ENCODE measurements at regions not wholly inside any gene's neighbourhood (a gene's known extent, or its start where the extent isn't known, plus 50 kb on each side); places are given as distances from the start of the nearest gene placed in this dataset.
"Not testable (repeated sequence)": the region's sequence is repeated elsewhere in the genome, so short reads cannot be mapped to it uniquely, and the experiment has no call there.

DNA sequence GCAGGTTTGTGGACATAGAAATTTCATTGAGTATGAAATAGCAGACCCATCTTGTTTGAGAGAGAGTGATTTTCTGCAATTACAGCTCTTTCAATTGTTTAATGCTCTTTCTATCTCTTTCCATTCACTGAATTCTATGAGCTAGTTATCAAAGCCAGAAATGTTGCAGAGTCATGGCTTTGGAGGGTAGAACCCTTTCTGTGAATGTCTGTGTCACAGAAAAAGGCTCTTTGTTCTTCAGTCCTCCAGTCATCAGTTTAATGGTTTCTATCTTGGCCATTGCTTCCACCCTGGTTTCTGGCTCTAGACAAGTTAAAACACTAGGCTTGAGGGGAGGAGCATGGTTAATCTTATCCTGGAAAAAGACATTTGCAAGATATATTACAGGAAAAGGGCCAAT lies 655.0 kb downstream of the STK39 start:
- DNase-seq (ENCODE audit: low read depth, low spot score), result no peak

GRCh38 chr2:167582619-167583018 lies 664.8 kb downstream of the STK39 start:
- no peak for DNase-seq (ENCODE audit: low read depth, low spot score)

GRCh38 chr2:167581961-167582574 lies 665.3 kb downstream of the STK39 start:
- DNase-seq (ENCODE audit: low read depth, low spot score), result no peak

GRCh38 chr2:167579826-167580225 lies 667.6 kb downstream of the STK39 start:
- DNase-seq (ENCODE audit: low read depth, low spot score), result no peak

DNA sequence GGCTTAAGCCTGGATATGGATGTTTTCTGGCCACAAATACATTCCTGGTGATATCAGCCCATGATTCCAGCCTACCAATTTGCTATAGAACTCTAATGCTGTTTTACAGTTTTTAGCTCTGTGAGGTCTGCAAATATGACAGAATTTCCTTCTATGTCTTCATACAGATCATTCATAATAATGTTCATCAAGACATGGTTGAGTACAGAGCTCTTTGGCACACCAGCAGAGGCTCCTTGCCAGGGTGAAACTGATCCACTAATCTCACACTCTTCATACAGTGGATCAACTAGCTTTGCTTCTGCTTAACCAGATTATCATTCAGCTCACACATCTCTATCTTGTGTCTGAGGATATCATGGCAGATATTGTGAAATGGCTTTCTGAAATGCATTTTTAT lies 672.1 kb downstream of the STK39 start:
- DNase-seq (ENCODE audit: low read depth, low spot score), result no peak

DNA sequence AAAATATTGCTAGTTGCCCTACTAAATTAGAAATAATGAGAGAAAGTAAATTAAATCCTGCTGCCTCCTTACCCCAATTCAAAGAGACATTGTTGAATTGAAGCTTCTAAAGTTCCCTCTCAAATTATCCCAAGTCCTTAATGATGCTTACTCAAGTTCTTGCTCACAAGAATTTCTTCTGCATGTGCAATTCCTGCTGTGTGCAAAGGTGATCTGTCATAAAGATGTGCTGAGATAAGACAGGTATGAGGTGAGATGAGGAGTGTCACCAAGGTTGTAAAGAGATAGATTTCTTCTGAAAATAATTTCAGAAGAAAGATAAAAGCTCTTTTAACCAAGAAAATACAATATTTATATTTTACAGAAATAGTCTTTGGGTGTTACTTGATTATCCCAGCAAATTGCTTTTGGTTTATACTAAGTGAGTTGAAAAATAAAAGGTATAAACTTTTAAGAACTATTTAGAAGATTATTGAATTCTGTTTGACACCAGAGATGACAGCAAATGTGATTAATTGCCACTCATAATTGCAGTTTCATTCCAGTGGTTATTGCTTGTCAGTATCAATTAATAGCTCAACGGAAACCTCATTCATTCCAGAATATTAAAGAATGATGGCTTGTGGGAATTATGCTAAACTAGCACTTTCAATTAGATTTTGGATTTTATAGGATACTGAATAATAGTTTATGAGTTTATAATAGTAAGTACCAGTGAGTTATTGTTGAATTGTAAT lies 674.3 kb downstream of the STK39 start:
- DNase-seq (ENCODE audit: low read depth, low spot score), result no peak

GRCh38 chr2:167570370-167570769 lies 677.0 kb downstream of the STK39 start:
- DNase-seq (ENCODE audit: low read depth, low spot score), result no peak

GRCh38 chr2:167563885-167564619 lies 675.8 kb downstream of the XIRP2 start:
- DNase-seq (ENCODE audit: low read depth, low spot score), result not testable (repeated sequence)

GRCh38 chr2:167558272-167558991 lies 670.2 kb downstream of the XIRP2 start:
- not testable (repeated sequence) for DNase-seq (ENCODE audit: low read depth, low spot score)

DNA sequence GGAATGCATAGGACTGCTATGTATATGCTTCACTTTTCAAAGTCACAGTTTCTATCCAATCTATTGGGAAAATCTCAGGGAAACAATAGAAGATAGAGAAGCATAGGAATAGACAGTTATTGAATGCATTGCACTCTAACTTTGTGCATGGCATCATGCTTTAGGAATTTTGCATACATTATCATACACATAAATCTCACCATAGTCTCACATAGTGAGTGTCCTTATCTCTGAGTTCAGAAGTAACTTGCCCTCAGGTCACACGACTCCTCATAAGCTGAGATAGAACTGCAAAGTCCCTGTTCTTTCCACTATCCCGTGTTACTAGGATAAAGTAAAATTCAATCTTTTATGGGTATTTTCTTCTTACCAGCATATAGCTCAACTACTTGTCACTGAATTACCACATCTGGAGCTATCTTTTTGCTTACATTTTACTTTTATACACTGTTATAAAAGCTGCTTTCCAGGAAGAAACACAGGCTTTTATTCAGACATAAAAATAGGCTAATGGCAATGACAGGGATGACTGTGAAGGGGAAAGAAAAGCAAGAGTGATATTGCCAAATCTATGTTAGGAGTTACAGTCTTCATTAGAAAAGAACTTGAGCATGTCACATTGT lies 666.9 kb downstream of the XIRP2 start:
- no peak for DNase-seq (ENCODE audit: low read depth, low spot score)

DNA sequence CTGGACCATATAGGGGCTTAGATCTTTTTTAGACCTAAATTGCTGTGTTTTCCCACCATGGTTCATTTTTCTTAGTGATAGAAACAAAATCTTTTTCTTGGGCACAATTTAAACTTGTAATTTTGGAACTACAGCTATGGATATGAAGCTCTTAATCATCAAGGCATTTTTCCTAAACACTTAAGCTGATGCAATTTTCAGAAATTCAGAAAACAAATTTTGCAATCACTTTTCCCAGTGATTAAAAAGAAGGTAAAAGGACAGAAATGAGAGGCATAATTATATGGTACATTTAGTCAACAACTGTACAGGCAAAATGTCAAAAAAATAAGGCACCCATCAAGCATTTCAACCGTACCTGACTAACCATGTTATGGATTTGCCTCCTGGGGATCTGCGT lies 665.4 kb downstream of the XIRP2 start:
- no peak for DNase-seq (ENCODE audit: low read depth, low spot score)

GRCh38 chr2:167551416-167551815 lies 663.1 kb downstream of the XIRP2 start:
- DNase-seq (ENCODE audit: low read depth, low spot score), result no peak

DNA sequence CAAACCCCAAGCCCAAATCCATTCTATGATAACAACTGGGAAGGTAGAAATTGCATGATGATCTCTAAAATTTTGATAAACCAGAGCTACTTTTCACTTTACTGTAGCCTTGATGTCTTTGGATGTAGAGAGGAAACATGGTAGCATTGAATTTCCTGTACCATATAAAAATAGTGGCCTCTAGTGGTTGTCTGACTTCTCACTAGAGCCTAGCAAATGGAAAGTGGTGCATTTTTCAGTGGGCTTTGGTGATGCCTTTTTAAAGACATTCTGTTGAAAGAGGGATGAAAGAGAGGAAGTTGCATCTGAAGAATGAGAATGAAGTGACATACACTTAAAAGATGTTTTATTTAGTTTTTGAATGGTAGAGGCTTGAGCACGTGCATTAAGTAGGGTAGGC lies 662.2 kb downstream of the XIRP2 start:
- no peak for DNase-seq (ENCODE audit: low read depth, low spot score)

GRCh38 chr2:167548396-167548795 lies 660.1 kb downstream of the XIRP2 start:
- no peak for DNase-seq (ENCODE audit: low read depth, low spot score)

GRCh38 chr2:167544602-167545001 lies 656.3 kb downstream of the XIRP2 start:
- no peak for DNase-seq (ENCODE audit: low read depth, low spot score)

GRCh38 chr2:167543721-167544120 lies 655.4 kb downstream of the XIRP2 start:
- no peak for DNase-seq (ENCODE audit: low read depth, low spot score)

GRCh38 chr2:167537743-167538142 lies 649.5 kb downstream of the XIRP2 start:
- no peak for DNase-seq (ENCODE audit: low read depth, low spot score)

DNA sequence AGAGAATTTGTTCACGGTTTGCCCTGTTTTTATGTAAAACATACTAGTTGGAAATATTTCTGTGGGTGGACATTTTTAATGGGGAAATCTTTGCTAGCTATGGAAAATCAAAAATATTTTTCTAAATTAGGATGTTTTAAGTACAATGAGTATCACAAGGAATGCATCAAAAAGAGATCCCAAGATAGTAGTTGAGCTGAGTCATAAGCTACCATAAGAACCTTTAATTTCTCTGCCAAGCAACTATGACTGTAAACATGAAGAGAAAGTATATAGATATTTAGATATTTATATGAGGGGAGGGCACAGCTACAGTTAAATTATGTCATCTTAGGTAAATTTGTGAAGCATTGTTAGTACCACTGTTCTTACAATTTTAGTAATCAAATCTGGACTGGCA lies 646.2 kb downstream of the XIRP2 start:
- DNase-seq (ENCODE audit: low read depth, low spot score), result no peak

GRCh38 chr2:167524786-167525185 lies 636.5 kb downstream of the XIRP2 start:
- DNase-seq (ENCODE audit: low read depth, low spot score), result no peak

- no peak for DNase-seq (ENCODE audit: low read depth, low spot score)
These were observed 621.9 kb downstream of the XIRP2 start for GRCh38 chr2:167510071-167510759.

GRCh38 chr2:167509586-167509985 lies 621.3 kb downstream of the XIRP2 start:
- DNase-seq (ENCODE audit: low read depth, low spot score), result no peak

Measured in brain pericyte (primary cell).